ENCODE measurements at regions not wholly inside any gene's neighbourhood (a gene's known extent, or its start where the extent isn't known, plus 50 kb on each side); places are given as distances from the start of the nearest gene placed in this dataset.
"Not testable (repeated sequence)": the region's sequence is repeated elsewhere in the genome, so short reads cannot be mapped to it uniquely, and the experiment has no call there.

DNA sequence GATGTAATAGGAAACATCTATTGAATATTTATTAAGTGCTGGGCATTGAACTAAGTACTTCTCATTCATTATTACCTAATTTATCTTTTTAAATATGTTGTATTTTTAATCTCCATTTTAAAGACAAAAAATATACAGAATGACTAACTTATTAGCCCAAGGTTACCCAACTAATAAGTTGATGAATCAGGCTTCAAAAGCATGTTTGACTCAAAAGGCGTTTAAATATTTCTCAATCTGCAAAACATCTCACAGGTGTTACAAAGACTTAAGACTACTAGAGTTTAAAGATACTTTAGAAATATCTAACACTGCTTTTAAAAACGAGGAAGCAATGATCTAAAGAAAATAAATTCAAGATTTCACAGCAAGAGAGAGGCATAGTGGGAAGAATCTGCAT is 457.4 kb upstream of the DCN start:
- no peak for DNase-seq

- DNase-seq = no peak
Observed at GRCh38 chr12:91639327-91639726, 456.7 kb upstream of the DCN start.

- no peak for DNase-seq
Observed at GRCh38 chr12:91637789-91638624, 455.4 kb upstream of the DCN start.

DNA sequence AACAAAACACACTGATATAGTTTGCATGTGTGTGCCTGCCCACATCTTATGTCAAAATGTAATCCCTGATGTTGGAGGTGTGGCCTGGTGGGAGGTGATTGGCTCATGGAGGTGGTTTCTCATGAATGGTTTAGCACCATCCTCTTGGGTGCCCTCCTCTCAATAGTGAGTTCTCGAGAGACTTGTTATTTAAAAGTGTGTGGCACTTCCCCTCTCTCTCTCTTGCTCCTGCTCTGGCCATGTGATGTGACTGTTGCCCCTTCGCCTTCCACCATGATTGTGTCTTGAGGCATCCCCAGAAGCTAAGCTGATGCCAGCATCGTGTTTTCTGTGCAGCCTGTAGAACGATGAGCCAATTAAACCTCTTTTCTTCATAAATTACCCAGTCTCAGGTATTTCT is 454.1 kb upstream of the DCN start:
- no peak for DNase-seq

DNA sequence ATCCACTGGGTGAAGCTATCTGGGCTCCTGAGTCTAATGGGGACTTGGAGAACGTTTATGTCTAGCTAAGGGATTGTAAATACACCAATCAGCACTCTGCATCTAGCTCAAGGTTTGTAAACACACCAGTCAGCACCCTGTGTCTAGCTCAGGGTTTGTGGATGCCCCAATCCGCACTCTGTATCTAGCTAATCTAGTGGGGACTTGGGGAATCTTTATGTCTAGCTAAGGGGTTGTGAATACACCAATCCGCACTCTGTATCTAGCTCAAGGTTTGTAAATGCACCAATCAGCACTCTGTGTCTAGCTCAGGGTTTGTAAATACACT is 451.7 kb upstream of the DCN start:
- DNase-seq = not testable (repeated sequence)

- no peak for DNase-seq
Observed at GRCh38 chr12:91633734-91634357, 451.2 kb upstream of the DCN start.

DNA sequence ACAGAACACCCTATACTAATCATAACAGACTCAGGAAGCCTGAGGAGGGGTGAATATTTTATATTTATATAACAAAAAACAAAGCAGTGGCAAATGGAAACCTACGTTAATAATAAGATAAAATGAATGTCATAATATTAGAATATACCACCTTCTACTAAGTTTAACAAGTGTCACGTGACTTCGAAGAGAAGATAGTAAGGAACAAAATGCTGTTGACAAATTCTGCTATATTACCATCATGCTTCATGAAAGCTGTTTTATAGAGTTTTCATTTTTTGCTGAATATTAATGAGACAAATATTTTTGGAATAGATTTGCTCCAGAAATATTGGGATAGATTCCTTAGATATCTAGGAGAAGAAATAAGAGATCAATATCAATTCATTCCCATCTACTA is 450.6 kb upstream of the DCN start:
- DNase-seq = no peak

- no peak for DNase-seq
Observed at GRCh38 chr12:91632042-91632786, 449.6 kb upstream of the DCN start.

DNA sequence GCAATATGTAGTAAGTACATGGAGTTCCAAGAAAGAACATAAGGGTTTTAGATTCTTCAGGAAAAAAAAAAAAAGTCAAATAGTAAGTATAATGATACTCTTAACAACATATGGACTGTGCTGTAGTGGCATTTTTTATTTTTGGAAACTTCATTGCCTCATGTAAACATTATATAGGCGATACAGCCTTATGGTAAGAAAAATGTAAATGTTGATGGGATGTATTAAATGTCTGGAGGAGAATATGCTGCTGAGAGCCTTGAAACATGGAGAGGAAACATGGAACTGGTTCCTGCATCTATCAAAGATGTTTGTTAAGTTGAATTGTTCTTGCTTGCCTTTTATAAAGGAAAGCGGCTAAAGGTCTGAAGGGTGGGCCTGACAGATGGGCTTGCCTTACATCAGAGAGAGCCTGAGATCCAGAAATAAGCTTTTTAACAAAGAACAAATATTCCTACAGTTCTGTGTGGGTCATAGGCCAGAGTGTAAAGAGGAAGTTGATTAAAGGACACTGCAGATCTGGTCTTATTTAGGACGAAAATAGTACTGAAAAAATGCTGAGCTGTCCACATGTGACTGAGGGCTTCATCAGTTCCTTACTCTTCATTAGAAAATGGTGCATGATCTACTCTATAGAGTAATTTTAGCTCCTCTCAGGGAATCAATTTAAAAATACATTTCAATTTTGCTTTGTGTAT is 448.1 kb upstream of the DCN start:
- no peak for DNase-seq

GRCh38 chr12:91630083-91630482 is 447.5 kb upstream of the DCN start:
- no peak for DNase-seq

DNA sequence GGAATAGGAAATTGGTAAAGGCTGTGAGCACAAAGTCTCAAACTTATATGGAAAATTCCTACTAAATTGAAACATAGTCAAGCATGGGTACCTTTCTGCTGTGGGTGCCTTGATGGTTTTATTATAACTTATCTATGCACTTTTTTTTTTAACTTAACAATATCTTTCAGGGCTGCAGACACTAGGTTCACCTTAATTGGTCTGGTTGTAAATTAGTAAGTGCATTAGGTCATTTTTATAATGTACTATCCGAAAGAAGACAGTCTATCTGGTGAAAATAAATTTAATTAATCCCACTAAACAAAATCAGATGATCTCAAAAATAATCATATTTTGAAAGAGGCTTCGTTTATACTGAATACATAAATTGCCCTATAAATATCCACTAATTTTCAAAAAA is 446.8 kb upstream of the DCN start:
- DNase-seq = no peak

DNA sequence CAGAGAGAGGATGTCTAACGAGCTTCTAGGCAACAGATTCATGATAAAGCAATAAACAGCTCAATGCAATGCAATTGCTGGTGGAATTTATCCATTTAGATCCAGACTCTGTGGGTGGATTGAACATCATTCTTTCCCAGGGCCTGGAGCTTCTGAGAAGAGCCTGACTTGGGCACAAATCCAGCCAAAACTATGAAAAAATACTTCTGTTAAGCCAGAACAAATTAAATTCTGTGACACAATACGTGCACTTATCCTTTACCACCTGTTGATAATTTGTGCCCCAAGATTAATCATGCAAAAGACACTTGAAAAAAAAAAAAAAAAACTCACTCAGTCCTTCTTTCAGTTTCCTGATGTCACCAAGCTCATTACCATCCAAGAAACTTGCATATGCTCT is 446.0 kb upstream of the DCN start:
- DNase-seq = no peak

DNA sequence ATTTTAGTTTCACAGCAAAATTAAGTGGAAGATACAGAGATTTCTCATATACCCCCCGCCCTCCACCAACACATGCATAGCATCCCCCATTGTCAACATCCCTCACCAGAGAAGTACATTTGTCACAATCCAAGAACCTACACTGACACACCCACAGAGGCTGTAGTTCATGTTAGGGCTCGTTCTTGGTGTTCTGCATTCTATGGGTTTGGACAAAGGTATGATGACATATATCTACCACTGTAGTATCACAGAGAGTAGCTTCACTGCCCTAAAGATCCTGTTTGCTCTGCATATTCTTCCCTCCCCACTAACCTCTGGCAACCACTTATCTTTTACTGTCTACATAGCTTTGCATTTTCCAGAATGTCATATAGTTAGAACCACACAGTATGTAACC is 444.6 kb upstream of the DCN start:
- no peak for DNase-seq

- no peak for DNase-seq
Observed at GRCh38 chr12:91622981-91623380, 440.4 kb upstream of the DCN start.

DNA sequence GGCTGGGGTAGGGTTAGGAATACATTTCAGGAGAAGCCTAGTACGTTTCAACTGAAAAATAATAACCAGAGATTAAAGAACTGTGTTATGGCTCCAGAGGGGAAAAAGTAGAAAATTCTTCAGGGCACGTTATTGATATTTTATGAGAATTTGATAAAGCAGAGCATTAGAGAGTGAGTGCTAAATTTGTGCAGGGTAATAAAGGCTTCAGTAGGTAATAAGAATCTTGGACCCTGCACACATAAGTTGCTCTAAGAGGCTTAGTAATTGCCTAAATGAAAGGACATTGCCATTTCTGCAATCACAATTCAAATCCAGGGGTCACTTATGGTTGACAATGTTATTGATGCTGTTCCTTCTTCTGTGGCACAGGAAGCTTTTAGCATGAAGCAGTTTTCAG is 439.4 kb upstream of the DCN start:
- DNase-seq = no peak

GRCh38 chr12:91620992-91621391 is 438.4 kb upstream of the DCN start:
- DNase-seq = no peak

- no peak for DNase-seq
Observed at GRCh38 chr12:91620422-91620821, 437.8 kb upstream of the DCN start.

DNA sequence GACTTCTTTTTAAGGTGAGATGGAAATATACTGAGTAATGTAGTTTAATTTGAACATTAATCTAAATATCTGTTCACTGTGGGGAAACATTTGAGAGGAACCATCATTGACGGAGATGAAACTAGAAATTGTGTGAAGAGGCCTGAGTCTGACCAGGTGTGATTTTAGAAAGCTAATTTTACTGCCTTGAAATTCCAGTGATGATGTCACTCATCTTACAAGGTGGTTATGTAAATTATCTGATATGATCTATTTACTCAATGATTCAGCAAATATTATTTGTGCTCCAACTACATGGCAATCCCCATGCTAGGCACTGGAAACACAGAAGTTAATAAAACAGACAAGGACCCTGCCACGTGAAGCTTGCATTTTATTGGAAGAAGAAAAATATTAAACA is 435.7 kb upstream of the DCN start:
- no peak for DNase-seq

DNA sequence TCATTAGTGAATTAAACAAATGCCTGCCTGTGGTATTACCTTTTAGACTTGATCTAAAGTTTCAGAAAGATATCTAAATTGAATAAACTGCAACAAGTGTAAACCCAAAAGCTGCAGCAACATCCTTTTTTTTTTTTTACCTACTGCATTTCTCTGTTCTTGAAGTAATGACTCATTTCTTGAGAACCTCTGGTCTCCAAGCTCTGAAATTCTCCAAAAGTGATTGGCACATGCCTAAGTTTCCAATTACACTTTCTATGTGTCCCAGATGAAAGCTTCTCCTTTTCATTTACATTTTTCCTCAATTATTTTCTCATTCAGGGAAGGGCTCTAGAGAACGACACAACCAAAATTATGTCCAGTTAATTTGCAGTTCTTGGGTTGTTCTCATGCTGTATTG is 435.2 kb upstream of the DCN start:
- no peak for DNase-seq

- no peak for DNase-seq
Observed at GRCh38 chr12:91616416-91616815, 433.8 kb upstream of the DCN start.

DNA sequence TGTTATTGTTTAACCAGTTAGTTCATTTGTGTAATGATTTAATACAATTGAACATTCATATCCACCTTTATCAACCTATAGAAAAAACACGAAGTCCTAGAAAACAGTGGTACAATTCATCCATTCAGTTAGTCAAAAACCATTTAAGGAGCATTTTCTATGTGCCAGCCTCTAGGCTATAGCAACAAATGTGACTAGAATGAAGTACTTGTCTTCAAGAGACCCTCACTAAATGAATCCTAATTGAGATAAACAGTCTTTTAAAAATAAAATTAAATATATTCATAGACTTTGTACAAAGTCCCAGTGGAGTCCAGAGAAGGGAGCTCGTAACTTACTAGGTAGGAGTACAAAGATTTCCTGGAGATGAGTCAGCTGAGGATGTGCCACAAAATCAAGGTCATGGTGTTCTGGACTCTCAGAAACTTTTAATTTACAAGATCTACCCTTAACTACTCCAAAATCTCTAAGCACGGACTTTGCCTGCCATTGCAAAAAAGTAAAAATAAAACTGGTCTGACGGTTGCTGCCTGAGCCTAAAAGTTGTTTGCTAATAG is 430.7 kb upstream of the DCN start:
- no peak for DNase-seq

- DNase-seq = no peak
Observed at GRCh38 chr12:91610561-91610960, 427.9 kb upstream of the DCN start.

- DNase-seq = no peak
Observed at GRCh38 chr12:91609283-91609682, 426.7 kb upstream of the DCN start.

All from stimulated activated CD4-positive, alpha-beta T cell treated with anti-CD3 and anti-CD28 coated beads, Interleukin-15, amount 100 ng/mL, for 24 hours (primary cell).